ENCODE measurements at regions not wholly inside any gene's neighbourhood (a gene's known extent, or its start where the extent isn't known, plus 50 kb on each side); places are given as distances from the start of the nearest gene placed in this dataset.

- no peak for TF ChIP-seq CTCF (IDR thresholded peaks at IDR 0.05; ENCODE audit: insufficient read depth, missing control alignments)
- FAIRE-seq (no peak), DNase-seq (ENCODE audit: insufficient read length, low spot score) (no peak)
Measured at GRCh38 chr7:11985376-11985775, 153.4 kb upstream of the THSD7A start.

GRCh38 chr7:11985971-11986370, 154.0 kb upstream of the THSD7A start:
- no peak for TF ChIP-seq CTCF (IDR thresholded peaks at IDR 0.05; ENCODE audit: insufficient read depth, missing control alignments)
- DNase-seq (ENCODE audit: insufficient read length, low spot score) (no peak), FAIRE-seq (no peak)

GRCh38 chr7:11988186-11988585, 156.2 kb upstream of the THSD7A start:
- no peak for TF ChIP-seq CTCF (IDR thresholded peaks at IDR 0.05; ENCODE audit: insufficient read depth, missing control alignments)
- DNase-seq (ENCODE audit: insufficient read length, low spot score): no peak
- no peak for FAIRE-seq

GRCh38 chr7:12002428-12002827, 170.4 kb upstream of the THSD7A start:
- TF ChIP-seq CTCF (IDR thresholded peaks at IDR 0.05; ENCODE audit: insufficient read depth, missing control alignments): no peak
- DNase-seq (ENCODE audit: insufficient read length, low spot score): no peak
- no peak for FAIRE-seq

GRCh38 chr7:12004581-12004980, 172.6 kb upstream of the THSD7A start:
- no peak for TF ChIP-seq CTCF (IDR thresholded peaks at IDR 0.05; ENCODE audit: insufficient read depth, missing control alignments)
- FAIRE-seq: no peak
- no peak for DNase-seq (ENCODE audit: insufficient read length, low spot score)

GRCh38 chr7:12007576-12007975, 175.6 kb upstream of the THSD7A start:
- FAIRE-seq: no peak
- DNase-seq (ENCODE audit: insufficient read length, low spot score): no peak
- no peak for TF ChIP-seq CTCF (IDR thresholded peaks at IDR 0.05; ENCODE audit: insufficient read depth, missing control alignments)

GRCh38 chr7:12013983-12014382, 182.0 kb upstream of the THSD7A start:
- no peak for FAIRE-seq
- no peak for TF ChIP-seq CTCF (IDR thresholded peaks at IDR 0.05; ENCODE audit: insufficient read depth, missing control alignments)
- no peak for DNase-seq (ENCODE audit: insufficient read length, low spot score)
